ENCODE measurements at regions not wholly inside any gene's neighbourhood (a gene's known extent, or its start where the extent isn't known, plus 50 kb on each side); places are given as distances from the start of the nearest gene placed in this dataset.

GRCh38 chrX:44422631-44423030 is 79.2 kb upstream of the EFHC2 start:
- TF ChIP-seq CTCF (IDR thresholded peaks at IDR 0.05): no peak
- TF ChIP-seq POLR2AphosphoS5 (IDR thresholded peaks at IDR 0.05): no peak
